ENCODE measurements at regions not wholly inside any gene's neighbourhood (a gene's known extent, or its start where the extent isn't known, plus 50 kb on each side); places are given as distances from the start of the nearest gene placed in this dataset.

DNA sequence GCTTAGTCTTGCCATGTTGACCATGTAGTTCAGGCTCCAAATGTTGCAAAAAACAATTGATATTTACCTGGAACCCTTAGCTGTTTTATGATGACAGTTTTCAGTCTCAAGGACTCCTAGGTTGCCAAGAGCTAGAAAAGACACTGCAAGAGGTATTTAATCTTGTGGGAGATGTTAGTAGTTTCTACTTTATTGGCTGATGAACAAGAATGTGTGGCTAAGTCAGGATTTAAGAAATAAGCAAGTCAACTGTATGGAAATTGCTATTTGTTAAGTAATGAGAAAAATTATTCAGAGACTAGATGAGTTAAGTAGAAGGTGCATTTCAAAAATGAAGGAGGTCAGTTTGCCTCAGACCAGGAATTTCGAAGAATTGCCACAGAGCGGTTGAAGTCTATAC is 639.7 kb upstream of the USP24 start:
- in situ Hi-C loops (cut with HindIII; ENCODE audit: low sequenced_read_pairs), result no loop called here

DNA sequence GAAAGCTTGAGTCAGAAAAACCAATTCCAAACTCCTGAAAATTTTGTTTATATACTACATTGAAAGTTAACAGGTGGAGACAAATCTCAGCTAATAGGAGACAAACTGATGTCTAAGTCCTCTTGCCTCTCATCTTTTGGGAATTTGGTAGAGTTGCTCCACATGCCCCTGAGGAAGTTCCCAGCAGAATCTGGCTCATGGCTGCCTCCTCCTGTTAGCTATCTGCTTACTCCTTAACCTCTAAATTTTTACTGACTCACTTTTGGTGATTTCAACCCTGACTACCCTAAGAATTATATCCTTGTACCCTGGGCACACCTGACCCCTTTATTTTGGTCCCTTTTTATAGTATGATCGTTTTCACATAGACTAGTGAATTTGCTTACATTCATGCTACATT is 633.7 kb upstream of the USP24 start:
- in situ Hi-C loops (cut with HindIII; ENCODE audit: low sequenced_read_pairs), result no loop called here

DNA sequence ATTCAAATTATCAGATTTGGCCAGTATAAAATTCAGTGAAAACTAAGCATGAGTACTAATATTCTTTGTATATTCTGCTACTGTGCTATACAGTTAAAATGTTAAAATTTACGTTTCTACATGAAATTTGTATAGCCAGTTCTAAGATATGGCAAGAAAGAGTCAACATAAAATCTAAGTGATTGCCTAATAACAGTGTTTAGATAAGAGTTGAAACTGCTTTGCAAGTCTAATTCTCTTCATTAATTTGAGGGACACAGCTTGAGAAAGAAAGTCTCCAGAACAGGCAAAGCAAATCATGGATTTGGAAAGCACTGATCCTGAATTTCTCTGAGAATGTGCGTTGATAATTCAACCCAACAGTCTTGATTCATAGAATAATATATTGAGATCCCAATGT is 630.9 kb upstream of the USP24 start:
- in situ Hi-C loops (cut with HindIII; ENCODE audit: low sequenced_read_pairs), result no loop called here

DNA sequence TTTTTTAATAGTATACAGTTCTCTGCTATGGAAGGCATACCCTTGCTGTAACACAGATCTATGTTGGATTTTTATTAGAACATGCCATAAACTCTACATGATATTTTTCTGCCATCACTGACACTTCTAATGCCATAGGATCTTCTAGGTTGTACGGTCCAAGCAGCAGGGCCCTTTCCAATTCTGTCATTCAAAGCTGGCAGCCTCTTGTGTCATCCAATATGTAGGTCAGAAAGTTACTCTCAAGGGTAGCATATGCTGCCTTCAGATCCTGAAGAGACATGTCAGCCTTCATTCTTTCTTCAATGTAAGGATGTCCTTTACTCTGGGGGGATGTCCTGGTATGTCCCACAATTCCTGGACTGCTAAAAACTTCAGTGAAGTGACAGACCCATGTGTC is 629.2 kb upstream of the USP24 start:
- in situ Hi-C loops (cut with HindIII; ENCODE audit: low sequenced_read_pairs), result no loop called here

DNA sequence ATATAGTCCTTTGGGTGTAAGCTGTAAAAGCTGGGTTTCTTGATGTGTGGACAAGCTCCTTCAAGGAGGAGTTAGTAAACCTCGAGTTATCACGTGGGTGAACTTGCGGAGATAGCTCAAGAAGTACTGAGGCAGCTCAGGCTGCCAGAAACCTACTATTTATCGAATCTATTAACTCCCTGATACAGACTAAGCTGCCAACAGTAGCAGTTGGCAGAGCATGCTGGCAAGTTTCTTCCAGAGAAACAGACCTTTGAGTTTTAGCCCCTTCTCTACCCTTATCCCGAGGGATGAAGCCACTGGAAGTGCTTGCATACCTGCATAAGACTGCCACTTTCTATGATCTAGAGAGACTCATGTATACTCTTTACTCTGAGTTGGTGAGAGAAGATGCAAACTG is 624.5 kb upstream of the USP24 start:
- in situ Hi-C loops (cut with HindIII; ENCODE audit: low sequenced_read_pairs), result no loop called here

DNA sequence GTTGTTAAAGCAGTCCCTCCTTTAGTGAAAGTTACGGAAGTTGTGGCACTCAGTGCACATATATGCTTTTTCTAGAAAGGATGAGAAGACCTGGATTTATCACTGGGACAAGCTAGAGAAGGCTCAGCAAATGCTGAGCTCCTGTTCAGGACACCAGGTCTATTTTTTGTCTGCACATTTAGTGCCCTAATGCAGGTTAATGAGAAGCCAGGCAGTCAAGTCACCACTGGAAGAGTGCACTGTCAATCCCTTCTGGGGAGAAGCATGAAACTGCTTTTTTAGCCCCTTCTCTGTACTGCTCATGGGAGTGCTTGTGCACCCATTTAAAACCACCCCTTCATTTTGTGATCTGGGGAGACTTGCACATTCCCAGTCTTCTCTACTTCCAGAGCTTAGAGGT is 624.1 kb upstream of the USP24 start:
- in situ Hi-C loops (cut with HindIII; ENCODE audit: low sequenced_read_pairs), result no loop called here

DNA sequence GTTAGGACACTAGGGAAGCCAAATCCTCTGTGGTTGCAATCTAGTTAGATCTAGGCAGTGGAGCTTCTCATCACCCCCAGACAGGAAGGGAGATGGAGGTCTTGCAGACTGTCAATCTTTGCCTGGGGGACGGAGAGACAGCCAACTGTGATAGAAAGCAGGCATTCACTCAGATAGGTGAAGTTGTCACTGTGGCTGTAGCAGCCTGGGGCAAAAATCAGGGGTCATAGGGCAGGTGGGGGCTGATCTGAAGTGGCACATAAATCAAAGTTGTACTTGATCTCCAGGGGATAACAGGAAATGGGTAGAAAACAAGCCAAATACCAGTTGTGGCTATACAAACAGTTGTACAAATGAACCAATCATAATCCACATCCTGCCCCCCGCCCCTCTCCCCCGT is 620.9 kb upstream of the USP24 start:
- in situ Hi-C loops (cut with HindIII; ENCODE audit: low sequenced_read_pairs), result no loop called here

DNA sequence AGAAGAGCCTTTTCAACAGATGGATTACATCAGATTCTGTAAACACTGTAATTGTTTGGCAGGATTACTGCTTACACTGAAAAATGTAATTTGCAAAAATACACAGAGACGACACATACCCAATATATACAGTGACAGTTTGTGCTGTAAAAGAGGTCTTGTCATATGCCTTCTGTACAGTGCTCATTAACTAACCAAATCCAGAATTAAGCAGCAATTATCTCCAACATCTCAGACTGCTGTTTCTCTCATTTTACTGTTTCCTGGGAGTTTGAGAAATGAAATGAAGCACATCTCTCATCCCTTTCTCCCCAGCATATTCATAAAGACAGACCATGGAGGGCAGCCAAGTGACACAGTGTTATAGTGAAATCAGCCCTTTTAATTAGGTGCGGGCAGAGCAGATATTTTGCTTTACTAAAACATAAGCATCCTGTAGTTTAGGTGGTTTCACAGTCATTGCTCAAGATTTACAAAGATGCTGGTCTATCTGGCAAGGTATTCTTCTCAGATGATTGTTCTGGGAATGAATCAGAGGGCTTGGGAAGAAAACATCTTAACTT is 618.4 kb upstream of the USP24 start:
- in situ Hi-C loops (cut with HindIII; ENCODE audit: low sequenced_read_pairs), result no loop called here

DNA sequence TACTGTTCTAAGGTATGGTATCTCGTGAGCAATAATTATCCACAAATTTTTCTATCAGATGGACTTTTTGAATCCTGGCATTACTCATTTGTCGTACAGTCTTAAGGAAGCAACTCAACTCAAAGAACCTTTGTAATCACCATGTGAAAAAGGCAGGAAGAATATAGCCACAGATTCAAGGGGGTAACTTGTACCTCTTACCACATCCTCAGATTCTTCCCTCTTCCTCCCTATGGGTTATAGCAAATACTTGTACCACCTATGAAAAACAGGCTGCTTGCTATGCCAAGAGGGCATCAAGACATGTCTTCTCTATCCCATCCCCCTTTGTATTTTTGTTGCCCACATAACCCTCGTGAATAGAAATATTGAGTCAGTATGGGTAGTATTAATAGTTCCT is 616.6 kb upstream of the USP24 start:
- in situ Hi-C loops (cut with HindIII; ENCODE audit: low sequenced_read_pairs), result no loop called here

DNA sequence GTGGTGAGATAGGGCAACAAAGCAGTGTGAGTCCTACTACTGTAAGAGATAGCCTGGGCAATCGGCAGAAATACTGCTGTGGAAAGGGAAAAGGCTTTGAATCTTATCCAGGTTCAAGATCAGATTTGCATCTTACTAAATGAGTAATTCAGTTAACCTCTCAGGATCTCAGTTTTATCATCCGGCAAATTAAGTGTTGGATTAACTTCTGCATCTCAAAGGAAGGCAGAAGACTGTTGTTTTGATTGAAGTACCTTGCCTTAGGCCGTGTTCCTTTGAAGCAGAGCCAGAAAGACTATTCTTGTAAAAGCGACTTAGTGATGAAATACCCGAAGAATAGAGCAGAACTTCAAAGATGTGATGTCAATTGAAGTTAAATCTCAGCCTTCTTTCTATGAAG is 612.9 kb upstream of the USP24 start:
- in situ Hi-C loops (cut with HindIII; ENCODE audit: low sequenced_read_pairs), result no loop called here

DNA sequence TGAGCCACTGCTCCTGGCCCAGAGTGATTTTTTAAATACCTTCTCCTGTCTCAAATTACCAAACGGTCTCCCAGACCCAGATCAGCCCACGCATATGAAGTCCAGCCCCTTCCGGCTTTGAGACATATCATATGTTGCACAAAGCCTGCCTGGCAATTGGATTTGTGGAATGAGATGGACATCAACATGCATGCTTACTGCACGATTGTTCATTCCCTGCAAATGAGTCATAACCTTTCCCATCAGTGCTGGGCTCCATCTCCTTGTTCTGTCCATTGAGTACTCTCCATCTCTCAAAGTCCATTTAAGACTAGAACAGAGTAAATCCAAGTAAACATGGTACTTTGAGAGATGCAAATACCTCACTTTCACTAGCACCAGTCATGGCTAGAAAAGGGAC is 612.2 kb upstream of the USP24 start:
- in situ Hi-C loops (cut with HindIII; ENCODE audit: low sequenced_read_pairs), result no loop called here

DNA sequence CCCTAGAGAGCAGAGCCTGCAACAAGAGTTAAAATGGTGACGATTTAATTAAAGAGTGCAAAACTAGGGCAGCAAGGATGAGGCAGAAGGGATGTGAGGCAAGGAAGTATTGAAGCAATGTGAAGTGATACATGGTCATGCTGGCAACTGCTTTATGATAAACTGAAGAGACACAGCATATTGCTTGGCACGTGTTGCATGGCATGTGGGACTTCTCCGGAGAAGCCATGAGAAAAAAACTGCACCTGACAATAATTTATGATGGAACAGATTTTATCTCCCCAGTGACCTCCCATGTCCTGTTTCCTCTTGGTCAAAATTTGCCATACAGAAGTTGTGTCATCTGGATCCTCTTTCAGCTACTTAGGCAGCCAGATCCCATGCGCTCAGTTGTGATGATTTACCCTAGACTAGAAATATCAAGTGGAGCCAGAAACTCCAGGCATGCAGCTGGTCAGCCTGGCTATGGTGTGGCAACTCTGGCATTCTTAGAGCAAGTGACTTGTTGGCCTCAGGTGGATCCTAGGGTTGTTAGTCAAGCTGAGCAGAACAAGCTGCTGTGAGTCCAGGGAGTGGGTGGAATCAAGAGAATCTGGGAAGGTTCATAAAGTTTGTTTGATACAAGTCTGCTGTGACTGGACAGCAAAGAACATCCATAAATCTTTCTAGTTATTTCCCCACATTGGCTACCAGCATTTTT is 611.4 kb upstream of the USP24 start:
- in situ Hi-C loops (cut with HindIII; ENCODE audit: low sequenced_read_pairs), result no loop called here

DNA sequence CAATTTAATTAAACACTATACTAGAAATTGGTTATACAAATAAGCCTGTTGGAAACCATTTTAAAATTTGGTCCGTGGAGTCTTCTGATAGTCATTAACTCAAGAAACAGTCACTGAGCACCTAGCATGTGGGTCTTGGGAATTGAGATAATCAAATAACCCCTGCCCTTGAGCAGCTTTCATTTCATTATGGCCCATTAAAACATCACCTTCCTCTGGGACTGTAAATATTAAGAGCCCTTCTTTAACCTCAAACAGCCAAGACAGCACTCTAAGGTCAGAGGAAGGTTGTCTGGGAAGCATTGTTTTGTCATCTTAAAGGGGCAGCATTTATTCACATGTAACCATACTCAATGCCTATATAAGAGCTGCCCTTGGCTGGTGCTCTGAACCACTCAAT is 610.3 kb upstream of the USP24 start:
- in situ Hi-C loops (cut with HindIII; ENCODE audit: low sequenced_read_pairs), result no loop called here

DNA sequence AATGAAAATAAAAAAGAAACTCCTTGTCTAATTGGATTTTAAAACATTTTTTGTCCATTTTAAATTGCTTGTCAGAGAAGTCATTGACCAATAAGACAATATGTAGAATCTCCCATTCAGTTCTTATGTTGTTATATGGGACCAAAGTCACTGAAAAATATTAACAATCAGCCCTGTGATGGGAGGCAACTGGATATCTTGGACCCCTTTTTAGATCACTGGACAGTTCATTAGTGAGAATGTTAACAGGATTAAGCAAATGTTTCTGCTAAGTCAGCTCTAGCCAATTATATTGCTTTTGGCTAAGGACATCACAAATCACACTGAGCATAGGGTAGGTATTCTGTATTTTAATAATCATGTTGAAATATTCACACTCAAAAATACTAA is 609.1 kb upstream of the USP24 start:
- in situ Hi-C loops (cut with HindIII; ENCODE audit: low sequenced_read_pairs), result no loop called here

DNA sequence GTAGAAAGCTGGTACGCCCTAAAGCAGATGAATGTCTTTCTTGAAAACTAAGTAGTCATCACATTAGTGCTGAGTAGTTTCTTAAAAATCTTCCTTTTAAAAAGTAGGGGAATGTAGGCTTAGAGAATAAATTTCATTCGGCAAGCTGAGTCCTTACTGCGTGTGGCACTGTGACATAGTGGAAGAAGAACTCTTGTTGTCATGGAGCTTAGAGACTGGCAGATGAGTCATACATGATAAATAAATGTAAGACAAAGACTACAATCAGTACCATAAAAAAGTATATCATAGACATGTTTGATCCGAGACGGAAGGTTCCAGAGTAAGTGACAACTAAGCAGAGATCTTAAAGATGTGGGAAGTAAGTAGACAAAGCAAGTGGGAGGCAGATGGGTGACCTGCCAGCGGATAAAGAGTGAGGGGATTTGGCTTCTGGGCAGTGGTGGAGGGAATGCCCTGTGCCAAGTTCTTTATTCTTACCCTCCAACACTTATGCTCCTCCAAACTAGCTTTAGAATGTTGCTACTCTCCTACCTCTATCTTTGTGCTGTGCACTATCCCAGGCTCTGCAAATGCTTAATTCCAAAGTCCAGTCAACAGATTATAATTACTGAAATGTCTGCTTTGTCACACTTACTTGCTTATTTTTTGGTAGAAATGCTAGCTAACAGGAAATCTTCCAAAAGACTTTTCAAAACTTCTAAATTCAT is 608.5 kb upstream of the USP24 start:
- in situ Hi-C loops (cut with HindIII; ENCODE audit: low sequenced_read_pairs), result no loop called here

DNA sequence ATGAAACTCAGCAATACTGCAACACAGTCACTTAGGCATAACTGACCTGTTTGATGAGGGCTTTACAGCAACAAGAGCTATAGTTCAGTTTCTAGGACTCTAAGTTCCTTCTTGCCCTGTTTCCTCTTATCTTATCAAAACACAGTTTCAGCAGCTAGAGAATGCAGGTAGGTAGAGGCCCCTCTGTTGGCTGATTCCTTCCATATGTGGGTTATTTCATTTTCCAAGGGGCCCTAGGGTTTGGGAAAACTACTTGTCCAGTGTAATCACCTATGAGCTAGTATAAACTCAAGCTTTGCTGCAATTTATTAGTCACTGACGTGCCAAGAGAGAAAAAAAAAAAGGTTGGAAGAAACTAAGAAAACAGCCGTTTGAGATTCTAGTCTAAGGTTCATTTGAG is 607.7 kb upstream of the USP24 start:
- in situ Hi-C loops (cut with HindIII; ENCODE audit: low sequenced_read_pairs), result no loop called here

DNA sequence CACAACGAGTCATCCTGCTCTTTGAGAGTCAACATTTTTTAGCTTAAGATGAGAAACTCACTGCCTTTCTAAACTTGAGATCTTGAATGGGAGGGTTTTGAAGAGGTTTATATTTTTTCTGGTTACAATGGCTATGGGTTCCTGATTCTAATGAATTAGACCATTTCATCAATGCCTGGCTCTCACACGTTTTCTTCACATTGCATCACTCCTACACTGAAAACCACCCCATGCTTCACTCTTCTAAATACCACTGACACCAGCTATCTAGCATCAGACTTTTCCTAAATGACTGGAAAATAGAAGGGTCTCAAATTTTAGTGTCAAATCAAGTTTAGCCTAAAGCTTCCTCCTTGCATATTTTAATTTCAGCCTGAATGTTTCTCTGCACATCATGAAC is 606.1 kb upstream of the USP24 start:
- in situ Hi-C loops (cut with HindIII; ENCODE audit: low sequenced_read_pairs), result no loop called here

DNA sequence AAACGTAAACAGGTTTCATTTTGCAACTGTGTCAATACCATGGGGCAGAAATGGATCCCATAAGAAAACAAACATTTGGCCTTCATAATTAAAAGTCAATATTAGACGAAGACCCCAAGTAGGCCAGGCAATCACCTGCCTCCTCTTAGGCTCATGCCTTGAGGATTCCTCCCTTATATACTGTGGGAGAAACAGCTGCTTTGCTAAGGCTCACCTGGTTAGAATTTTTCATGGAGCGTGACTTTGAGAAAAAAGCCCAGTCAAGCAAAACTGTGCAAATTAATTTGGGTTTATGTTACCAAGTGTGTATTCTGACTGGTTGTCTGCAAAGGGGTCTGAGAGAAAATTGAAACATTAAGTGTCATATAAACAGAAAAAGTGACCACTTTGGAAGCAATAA is 605.3 kb upstream of the USP24 start:
- in situ Hi-C loops (cut with HindIII; ENCODE audit: low sequenced_read_pairs), result no loop called here

DNA sequence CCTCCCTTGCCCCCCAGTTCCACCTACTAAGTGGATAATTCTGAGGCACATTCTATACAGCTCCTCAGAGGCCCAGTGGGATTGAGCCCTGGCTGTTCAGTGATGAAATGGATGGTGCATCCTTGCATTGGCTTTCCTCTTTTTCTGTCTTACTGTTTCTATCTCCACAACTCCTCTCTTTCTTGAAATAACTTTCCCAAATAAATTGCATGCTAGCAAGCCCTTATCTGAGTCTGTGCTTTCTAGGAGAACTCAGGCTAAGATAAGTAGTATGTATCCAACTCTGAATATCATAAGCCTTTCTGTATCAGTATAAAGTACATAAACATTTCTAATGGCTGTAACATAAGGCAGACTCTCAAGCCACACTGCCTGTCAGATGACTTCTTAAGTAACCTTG is 603.8 kb upstream of the USP24 start:
- in situ Hi-C loops (cut with HindIII; ENCODE audit: low sequenced_read_pairs), result no loop called here

DNA sequence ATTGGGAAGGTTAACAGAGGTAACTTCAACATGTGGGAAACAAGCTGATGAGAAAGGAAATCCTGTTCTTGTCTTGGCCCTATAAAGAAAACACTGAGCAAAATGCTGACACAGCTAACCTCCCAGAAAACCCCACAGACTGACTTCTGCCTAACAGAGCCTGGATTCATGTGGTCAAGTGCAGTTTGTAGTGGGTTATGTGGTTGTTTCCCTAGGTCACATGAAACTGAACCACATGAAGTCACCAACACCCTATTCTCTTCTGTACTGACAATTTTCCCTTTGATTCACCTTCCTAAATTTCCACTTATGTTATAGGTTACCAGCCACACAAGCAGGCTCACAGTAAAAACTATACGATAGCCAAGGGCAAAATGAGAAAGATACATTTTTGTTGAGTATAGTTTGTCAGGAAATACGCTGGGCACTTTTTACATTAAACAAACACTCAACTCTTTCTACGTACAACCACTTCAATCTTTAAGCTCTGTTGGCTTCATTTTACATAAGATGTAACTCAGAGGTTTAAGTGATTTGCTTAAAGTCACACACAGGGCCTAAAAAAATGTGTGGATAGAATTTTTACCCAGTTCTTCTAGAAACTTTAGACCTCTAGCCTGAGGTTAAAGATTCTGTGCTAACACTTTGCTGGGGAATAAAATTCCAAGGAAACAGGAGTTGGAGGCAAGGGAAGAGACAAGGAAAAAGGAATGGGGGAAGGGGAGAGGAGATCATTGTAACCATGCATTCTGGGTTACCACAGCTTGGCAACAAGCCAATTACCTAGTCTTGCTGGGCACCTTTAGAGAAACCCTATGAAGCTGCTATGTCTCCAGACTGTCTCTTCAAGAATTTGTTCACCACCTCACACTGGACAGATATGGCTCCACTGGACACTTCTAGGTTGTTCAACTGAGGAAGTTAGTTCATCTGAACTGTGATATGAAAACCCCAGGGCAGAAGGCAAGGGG is 601.6 kb upstream of the USP24 start:
- in situ Hi-C loops (cut with HindIII; ENCODE audit: low sequenced_read_pairs), result no loop called here

DNA sequence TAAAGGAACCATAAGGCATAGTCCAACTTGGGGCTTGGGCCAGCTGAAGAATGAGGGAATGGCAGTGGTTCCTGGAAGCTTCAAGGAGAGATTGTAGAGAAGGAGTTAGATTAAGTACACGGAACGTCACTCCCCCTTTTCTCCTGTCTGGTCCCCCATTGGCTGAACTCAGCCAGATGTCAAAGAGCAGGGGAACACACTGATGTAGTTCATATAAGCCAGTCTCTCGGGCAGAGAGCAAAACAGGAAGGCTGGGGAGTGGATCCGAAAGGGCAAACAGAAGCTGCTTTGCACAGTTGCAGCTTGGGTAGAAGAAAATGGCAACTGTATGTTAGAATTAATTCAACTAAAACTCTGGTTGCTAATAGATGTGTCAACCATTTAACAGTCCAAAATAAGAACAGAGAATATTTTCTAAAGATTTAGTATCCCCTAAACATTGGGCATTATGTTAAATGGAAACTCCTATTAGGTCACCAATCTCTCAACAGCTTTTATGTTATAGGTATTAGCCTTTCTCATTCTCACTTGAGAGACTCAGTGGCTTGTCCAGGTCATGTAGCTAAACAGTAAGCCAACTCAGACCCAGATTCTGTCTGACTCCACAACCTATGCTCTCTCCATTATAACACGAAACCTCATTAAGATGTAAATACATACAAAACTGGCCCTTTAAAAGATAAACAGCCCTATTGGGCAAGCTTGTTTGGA is 600.7 kb upstream of the USP24 start:
- in situ Hi-C loops (cut with HindIII; ENCODE audit: low sequenced_read_pairs), result no loop called here

All from DLD1 (cell line).